SKM-1 treated with dmso at 0.1 percent for 144 hours (cell line): ENCODE measurements at regions not wholly inside any gene's neighbourhood (a gene's known extent, or its start where the extent isn't known, plus 50 kb on each side); places are given as distances from the start of the nearest gene placed in this dataset.
A peak's percentile ranks its signal among the peaks of the same experiment; 100 is the strongest.

Experiments used
- DNase-seq: peaks from one replicate; lab custom pipeline; 2025; ENCODE audit not compliant: unreplicated experiment; lab: John Stamatoyannopoulos, UW

DNA sequence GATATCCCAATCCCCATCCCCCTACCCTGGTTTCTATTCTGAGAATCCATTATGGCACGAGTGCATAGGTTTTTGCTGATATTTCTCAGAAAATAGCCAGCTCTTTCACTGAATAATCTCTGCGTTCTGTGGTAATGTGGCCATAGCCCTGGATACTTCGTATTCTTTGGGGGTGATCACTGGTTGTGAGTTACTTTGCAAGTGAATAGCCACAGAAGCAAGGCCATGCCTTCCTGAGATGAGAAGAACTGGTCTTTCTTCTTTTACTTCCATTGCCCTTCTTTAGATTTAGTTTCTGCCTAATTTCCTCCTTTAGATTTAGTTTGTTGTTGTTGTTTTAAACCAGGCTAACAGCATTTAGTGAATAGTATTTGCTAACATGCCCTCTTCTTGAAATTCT is 323.4 kb downstream of the CDC14C start:
- DNase-seq, result no peak

GRCh38 chr7:49255054-49255453 is 330.7 kb downstream of the CDC14C start:
- no peak for DNase-seq

GRCh38 chr7:49260538-49260937 is 336.2 kb downstream of the CDC14C start:
- DNase-seq, result no peak

DNA sequence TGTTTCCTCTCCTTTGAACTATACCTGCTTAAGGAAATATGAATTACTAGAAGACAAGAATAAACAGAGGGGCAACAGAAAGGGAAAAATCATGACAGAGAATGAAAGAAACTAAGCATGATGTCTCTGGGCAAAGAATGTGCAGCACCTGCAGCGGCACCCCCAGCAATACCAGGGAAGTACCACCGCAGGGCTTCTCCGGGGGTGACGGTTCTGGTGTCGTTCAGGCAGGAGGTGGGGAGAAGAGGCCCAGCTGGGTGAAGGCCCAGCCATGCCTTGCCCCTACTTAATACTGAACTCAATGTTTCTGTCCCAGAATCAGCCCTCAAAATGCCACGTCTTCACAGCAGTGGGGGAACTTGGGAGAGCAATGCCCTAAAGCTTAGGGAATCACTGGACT is 337.6 kb downstream of the CDC14C start:
- DNase-seq, result no peak

GRCh38 chr7:49264530-49264929 is 340.2 kb downstream of the CDC14C start:
- no peak for DNase-seq

GRCh38 chr7:49273897-49274296 is 349.6 kb downstream of the CDC14C start:
- DNase-seq, result no peak

DNA sequence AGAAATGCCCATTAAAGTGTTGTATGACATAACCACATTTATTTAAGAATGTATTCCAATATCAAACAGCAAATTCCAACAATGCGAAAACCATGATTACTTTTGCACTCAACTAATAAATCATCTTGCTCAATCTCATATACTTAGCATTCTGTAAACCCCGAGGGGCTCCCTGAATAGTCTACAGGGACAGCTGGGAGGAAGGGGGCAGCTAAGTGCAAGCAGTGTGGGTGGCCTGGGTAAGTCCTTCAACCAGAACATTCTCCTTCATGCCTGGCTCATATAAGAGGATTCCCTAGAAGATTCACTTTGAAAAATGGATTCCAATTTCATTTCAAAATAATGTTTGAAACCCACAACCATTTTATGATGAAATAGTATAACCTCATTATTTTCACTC is 355.5 kb downstream of the CDC14C start:
- no peak for DNase-seq

DNA sequence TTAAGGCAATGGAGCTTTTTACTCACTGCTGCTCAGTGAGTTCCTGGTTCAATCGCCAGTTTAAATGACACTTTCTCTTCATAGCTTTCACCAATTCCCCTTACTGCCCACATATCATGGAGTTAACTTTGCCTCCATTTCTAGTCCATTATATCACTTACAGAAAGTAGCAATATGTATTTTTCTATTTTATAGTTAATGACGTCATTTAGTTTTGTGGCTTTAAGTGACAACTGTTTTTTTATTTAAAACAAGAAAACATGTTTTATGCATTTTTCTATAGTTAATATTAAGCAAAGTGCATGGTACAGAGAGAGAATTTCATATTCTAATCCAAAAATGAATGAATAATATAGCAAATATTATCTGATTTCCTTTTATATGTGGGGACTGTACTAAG is 363.3 kb downstream of the CDC14C start:
- no peak for DNase-seq

DNA sequence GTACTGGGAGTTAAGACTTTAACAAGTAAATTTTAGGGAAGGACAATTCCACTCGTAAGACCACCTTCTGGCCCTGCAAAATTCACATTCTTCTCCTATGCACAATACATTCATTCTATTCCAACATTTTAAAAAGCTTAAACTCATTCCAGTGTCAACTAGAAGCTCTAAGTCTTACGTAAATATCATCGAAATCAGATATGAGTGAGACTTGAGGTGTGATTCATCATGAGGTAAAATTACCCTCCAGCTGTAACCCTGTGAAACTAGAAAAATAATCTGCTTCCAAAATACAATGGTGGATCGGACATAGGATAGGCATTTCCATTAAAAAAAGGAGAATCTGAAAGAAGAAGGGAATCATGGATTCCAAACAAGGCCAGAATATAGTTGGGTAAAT is 370.3 kb downstream of the CDC14C start:
- no peak for DNase-seq

DNA sequence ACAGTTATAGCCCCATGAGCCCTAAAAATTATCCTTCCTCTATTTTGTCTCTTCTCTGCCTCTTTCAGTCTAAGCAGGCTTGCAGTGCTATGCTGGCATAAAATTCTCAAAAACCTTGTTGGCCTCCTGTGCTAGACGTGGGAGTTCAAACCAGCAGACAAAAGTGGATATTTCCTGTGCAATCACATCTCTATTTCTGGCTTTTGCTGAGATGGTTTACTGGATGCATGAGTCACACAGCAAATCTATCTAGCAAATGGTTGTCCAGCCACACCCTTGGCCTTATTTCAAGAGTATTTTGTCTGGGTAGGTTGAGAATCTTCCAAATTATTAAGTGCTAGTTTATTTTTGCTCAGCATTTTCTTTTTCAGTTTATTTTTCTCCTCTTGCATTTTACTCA is 370.8 kb downstream of the CDC14C start:
- peak; percentile 29 for DNase-seq

DNA sequence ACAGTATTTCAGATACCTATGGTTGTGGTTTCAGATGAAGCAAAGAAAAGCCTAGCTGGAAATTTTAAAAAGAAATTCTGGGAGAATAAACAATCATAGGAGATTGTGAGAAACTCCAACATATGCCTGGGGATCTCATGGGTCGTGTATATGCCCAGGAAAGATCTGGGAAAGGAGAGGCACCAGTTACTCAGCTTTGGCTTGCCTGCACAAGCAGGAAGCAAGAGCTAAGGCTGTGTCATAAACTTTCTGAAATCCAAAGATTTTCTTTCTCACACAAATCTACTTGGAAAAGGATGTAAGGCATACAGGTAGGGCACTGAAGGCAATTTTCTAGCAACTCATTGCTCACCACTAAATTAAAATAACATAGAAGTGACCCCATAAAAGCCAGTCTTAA is 373.6 kb downstream of the CDC14C start:
- DNase-seq, result no peak

- DNase-seq, result no peak
Measured at GRCh38 chr7:49308787-49309186, 384.4 kb downstream of the CDC14C start.

DNA sequence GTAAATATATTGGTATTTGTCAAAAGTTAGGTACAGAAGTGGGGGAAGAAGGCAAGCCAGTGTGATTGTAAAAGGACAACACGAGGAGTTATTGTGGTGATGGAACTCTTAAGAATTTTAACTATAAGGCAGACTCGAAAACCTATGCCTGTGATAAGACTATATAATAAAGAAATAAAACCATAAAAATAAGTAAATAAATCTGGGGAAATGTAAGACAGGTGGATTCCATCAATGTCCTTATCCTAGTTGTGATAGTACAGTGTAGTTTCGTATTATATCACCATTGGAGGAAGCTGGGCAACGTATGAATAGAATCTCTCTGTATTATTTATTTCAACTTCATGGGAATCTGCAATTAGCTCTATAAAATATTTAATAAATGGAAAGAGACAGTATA is 395.7 kb downstream of the CDC14C start:
- no peak for DNase-seq

DNA sequence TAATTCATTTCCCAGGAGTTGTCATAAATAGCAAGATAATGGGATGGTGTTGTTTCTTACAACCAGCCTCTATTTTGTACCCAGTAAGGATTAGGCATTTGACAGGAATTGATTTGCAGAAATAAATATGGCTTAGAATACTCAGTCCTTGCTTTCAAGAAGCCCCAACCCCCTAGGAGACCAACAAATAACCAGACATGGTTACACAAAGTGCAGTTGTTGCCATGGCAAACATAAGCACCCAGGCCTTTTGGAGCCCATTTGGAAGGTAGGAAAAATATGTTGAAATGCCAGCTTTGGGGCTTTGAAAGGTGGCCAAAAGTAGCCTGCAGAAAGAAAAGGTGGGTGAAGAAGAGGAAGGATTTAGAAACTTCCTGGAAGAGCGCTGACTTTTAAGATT is 397.5 kb downstream of the CDC14C start:
- DNase-seq, result no peak

- DNase-seq, result no peak
Measured at GRCh38 chr7:49322476-49322875, 398.1 kb downstream of the CDC14C start.

- DNase-seq, result no peak
Measured at GRCh38 chr7:49324040-49324439, 399.7 kb downstream of the CDC14C start.

DNA sequence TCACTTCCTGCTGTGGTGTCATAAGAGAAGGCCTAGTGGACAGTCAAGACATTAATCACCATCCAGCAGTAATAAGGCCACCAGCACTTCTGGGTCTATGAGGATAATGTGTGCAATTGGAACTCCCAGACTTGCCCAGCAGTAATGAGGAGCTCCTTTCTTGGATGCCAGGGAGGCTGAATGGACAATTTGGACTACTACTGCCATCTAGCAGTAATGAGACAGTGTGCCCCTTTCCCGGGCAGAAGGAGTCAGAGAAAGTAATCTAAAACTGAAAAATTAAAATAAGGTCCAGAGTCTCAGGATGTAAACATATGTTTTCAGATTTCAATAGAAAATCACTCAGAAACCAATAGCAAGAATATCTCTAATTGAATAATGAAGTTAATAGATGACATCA is 400.4 kb downstream of the CDC14C start:
- no peak for DNase-seq

- no peak for DNase-seq
Measured at GRCh38 chr7:49325571-49325970, 401.2 kb downstream of the CDC14C start.

- no peak for DNase-seq
Measured at GRCh38 chr7:49327155-49327554, 402.8 kb downstream of the CDC14C start.

DNA sequence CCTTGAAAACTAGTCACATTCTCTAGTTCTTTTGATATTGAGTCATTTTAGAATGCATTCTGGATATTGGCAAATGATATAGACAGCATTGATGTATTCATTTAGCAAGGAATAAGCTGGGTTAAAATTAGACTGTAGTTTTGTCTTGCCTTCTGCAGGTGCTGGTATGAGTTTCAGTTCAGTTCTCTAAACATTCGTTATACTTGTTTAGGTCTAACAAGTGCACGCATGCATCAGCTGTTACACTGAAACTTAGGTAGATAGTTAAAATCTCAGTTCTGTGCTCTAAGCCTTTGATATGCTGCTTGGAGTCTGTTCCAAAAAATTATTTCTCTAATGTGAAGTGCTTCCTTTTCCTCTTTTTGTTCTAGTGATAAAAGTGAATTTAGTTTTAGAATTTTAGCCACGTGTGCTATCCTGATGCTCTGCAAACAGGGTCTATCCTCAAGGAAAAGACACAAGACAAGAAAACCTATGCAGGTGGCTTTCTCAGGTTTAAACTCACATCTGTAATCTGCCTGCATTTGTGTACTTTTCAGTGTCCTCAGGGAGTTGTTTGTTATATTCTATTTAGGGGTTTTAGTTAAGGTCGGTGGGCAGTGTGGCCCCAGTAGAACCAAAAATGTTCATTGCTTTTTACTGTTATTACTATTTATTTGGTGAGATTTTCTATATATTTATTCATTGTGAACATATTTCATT is 409.0 kb downstream of the CDC14C start:
- DNase-seq, result no peak

GRCh38 chr7:49341849-49342248 is 417.5 kb downstream of the CDC14C start:
- DNase-seq, result no peak

- no peak for DNase-seq
Measured at GRCh38 chr7:49344556-49344955, 420.2 kb downstream of the CDC14C start.

- DNase-seq, result no peak
Measured at GRCh38 chr7:49346195-49346899, 422.0 kb downstream of the CDC14C start.
